ENCODE measurements at regions not wholly inside any gene's neighbourhood (a gene's known extent, or its start where the extent isn't known, plus 50 kb on each side); places are given as distances from the start of the nearest gene placed in this dataset.

DNA sequence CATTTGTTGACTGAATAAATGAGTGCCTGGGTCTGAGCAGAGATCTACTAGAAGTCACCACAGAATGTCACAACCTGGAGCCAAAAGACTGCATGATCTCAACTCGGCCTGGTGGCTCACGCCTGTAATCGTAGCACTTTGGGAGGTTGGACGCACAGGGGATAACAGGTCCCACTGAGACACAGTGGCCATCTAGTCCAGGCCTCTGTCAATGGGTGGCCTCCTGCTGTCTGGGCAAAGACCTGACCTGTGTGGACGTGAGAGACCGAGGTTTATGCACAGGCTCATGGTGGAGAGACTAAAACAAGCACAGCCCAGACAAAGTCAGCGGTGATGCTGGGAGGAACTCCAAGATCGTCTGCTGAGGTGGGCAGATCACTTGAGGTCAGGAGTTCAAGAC, 103.0 kb upstream of the BACE2 start (continued):
- TF ChIP-seq, protein P1, sequence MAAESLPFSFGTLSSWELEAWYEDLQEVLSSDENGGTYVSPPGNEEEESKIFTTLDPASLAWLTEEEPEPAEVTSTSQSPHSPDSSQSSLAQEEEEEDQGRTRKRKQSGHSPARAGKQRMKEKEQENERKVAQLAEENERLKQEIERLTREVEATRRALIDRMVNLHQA (CRISPR knock-in tag; IDR thresholded peaks at IDR 0.05), result no peak
- TF ChIP-seq KDM2A (CRISPR knock-in tag; IDR thresholded peaks at IDR 0.05; ENCODE audit: borderline replicate concordance, low read depth) (no peak), AGO2 (optimal IDR thresholded peaks at IDR 0.05; ENCODE audit: low read depth, low read length) (no peak), ZNF563 (CRISPR knock-in tag; IDR thresholded peaks at IDR 0.05) (no peak), KLF12 (CRISPR knock-in tag; IDR thresholded peaks at IDR 0.05; ENCODE audit: borderline replicate concordance) (no peak), NFATC3 (CRISPR knock-in tag; IDR thresholded peaks at IDR 0.05) (no peak), ZSCAN31 (CRISPR knock-in tag; IDR thresholded peaks at IDR 0.05; ENCODE audit: low read depth) (no peak)
- TF ChIP-seq, protein P2, sequence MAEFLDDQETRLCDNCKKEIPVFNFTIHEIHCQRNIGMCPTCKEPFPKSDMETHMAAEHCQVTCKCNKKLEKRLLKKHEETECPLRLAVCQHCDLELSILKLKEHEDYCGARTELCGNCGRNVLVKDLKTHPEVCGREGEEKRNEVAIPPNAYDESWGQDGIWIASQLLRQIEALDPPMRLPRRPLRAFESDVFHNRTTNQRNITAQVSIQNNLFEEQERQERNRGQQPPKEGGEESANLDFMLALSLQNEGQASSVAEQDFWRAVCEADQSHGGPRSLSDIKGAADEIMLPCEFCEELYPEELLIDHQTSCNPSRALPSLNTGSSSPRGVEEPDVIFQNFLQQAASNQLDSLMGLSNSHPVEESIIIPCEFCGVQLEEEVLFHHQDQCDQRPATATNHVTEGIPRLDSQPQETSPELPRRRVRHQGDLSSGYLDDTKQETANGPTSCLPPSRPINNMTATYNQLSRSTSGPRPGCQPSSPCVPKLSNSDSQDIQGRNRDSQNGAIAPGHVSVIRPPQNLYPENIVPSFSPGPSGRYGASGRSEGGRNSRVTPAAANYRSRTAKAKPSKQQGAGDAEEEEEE (CRISPR knock-in tag; IDR thresholded peaks at IDR 0.05; ENCODE audit: borderline replicate concordance), result no peak

DNA sequence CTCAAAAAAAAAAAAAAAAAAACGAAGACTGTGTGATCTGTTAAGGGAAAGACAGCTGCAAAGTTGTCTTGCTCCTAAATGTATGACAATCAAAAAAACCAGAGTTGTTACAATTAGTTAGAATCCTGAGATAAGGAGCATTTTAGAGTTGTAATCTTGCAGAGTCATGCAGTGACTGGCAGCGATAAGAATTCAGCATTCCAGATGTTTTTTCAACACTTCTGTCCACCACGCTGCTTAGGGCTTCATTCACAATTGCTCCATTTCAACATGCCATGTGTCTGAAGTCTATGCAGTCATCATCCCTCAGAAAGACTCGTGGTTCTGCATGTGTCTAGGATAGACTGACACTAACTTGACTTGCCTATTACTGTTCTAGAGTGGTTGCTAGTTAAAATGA, 102.4 kb upstream of the BACE2 start:
- Histone ChIP-seq H4K20me1 (ENCODE audit: insufficient read depth, low read length) (no peaks in the 10 kb centered on the region), H3K4me3 (replicated peaks in 1 of 3; ENCODE audit: insufficient read depth in 1 of 3, low read depth in 2 of 3, low read length in 3 of 3) (no peak overlapping the region), H3K27me3 (ENCODE audit: control insufficient read depth in 1 of 2, insufficient read depth in 2 of 2, low read length in 2 of 2) (peaks cover 0 to 11% of the 10 kb centered on the region in 2 experiments; a peak in 2 of 5 replicates), H3K79me2 (ENCODE audit: insufficient read depth, low read length) (no peaks in the 10 kb centered on the region), H3K27ac (ENCODE audit: extremely low read length, insufficient read depth, low read length) (no peak overlapping the region), H3K9ac (ENCODE audit: insufficient read depth, low read depth, low read length) (no peak overlapping the region), H3K36me3 (replicated peaks in 1 of 2; ENCODE audit: control insufficient read depth in 1 of 2, insufficient read depth in 2 of 2, low read length in 2 of 2) (no peaks in the 10 kb centered on the region), H2AFZ (ENCODE audit: low read length) (no peak overlapping the region), H3K4me2 (ENCODE audit: low read depth, low read length) (no peak overlapping the region), H3K9me3 (ENCODE audit: low read length) (no peaks in the 10 kb centered on the region), H3K4me1 (ENCODE audit: insufficient read depth, low read length) (no peaks in the 10 kb centered on the region)
- intact Hi-C loops (cut with micrococcal nuclease; ENCODE audit: unreplicated experiment) (no loop called here), in situ Hi-C loops (cut with HindIII; ENCODE audit: extremely low pct_ligation_motif_present, low pct_unique_long_range_greater_than_20kb) (loop anchor here (5.0 to 25.0 kb wide), 2 partner anchors 603 to 923 kb away; no protein-coding TSS in a partner anchor)
- ATAC-seq, result no peak
- DNase-seq (ENCODE audit: low spot score), result no peak
- CTCF ChIA-PET (ENCODE audit: low intra/inter-chr PET ratio, low total read pairs), result no interaction called here
- FAIRE-seq, result no peak
- TF ChIP-seq ZNF329 (CRISPR knock-in tag; IDR thresholded peaks at IDR 0.05; ENCODE audit: low read depth), result no peak
- no peak for TF ChIP-seq TAF1 (CRISPR knock-in tag; IDR thresholded peaks at IDR 0.05)
- TF ChIP-seq BCL6 (CRISPR knock-in tag; IDR thresholded peaks at IDR 0.05), result no peak
- no peak for TF ChIP-seq ETV5 (CRISPR knock-in tag; IDR thresholded peaks at IDR 0.05; ENCODE audit: borderline replicate concordance)
- TF ChIP-seq, protein P3, sequence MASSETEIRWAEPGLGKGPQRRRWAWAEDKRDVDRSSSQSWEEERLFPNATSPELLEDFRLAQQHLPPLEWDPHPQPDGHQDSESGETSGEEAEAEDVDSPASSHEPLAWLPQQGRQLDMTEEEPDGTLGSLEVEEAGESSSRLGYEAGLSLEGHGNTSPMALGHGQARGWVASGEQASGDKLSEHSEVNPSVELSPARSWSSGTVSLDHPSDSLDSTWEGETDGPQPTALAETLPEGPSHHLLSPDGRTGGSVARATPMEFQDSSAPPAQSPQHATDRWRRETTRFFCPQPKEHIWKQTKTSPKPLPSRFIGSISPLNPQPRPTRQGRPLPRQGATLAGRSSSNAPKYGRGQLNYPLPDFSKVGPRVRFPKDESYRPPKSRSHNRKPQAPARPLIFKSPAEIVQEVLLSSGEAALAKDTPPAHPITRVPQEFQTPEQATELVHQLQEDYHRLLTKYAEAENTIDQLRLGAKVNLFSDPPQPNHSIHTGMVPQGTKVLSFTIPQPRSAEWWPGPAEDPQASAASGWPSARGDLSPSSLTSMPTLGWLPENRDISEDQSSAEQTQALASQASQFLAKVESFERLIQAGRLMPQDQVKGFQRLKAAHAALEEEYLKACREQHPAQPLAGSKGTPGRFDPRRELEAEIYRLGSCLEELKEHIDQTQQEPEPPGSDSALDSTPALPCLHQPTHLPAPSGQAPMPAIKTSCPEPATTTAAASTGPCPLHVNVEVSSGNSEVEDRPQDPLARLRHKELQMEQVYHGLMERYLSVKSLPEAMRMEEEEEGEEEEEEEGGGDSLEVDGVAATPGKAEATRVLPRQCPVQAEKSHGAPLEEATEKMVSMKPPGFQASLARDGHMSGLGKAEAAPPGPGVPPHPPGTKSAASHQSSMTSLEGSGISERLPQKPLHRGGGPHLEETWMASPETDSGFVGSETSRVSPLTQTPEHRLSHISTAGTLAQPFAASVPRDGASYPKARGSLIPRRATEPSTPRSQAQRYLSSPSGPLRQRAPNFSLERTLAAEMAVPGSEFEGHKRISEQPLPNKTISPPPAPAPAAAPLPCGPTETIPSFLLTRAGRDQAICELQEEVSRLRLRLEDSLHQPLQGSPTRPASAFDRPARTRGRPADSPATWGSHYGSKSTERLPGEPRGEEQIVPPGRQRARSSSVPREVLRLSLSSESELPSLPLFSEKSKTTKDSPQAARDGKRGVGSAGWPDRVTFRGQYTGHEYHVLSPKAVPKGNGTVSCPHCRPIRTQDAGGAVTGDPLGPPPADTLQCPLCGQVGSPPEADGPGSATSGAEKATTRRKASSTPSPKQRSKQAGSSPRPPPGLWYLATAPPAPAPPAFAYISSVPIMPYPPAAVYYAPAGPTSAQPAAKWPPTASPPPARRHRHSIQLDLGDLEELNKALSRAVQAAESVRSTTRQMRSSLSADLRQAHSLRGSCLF (CRISPR knock-in tag; IDR thresholded peaks at IDR 0.05; ENCODE audit: borderline replicate concordance), result no peak
- no peak for TF ChIP-seq KMT2A (CRISPR knock-in tag; IDR thresholded peaks at IDR 0.05)
- TF ChIP-seq, protein P4, sequence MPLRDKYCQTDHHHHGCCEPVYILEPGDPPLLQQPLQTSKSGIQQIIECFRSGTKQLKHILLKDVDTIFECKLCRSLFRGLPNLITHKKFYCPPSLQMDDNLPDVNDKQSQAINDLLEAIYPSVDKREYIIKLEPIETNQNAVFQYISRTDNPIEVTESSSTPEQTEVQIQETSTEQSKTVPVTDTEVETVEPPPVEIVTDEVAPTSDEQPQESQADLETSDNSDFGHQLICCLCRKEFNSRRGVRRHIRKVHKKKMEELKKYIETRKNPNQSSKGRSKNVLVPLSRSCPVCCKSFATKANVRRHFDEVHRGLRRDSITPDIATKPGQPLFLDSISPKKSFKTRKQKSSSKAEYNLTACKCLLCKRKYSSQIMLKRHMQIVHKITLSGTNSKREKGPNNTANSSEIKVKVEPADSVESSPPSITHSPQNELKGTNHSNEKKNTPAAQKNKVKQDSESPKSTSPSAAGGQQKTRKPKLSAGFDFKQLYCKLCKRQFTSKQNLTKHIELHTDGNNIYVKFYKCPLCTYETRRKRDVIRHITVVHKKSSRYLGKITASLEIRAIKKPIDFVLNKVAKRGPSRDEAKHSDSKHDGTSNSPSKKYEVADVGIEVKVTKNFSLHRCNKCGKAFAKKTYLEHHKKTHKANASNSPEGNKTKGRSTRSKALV (CRISPR knock-in tag; IDR thresholded peaks at IDR 0.05), result no peak
- POLR2A ChIA-PET, result no interaction called here
- no TSS peak for BruUV-seq (replicated peaks)
- 29% methylated on average over 4 of the region's 4 CpGs for WGBS (ENCODE audit: low lambda C conversion rate)

Data from HepG2 (cell line).